HG03571 (cell line): ENCODE measurements at regions not wholly inside any gene's neighbourhood (a gene's known extent, or its start where the extent isn't known, plus 50 kb on each side); places are given as distances from the start of the nearest gene placed in this dataset.
"Not testable (repeated sequence)": the region's sequence is repeated elsewhere in the genome, so short reads cannot be mapped to it uniquely, and the experiment has no call there.

Experiments used
- ATAC-seq: cut with Tn5 transposase; IDR thresholded peaks from one replicate; pipeline ENCODE4 v1.9.1; 2021; ENCODE audit not compliant: unreplicated experiment

GRCh38 chr1:59194621-59195020, 102.3 kb upstream of the FGGY start:
- ATAC-seq, result no peak

- ATAC-seq, result no peak
Measured at GRCh38 chr1:59195151-59195550, 101.7 kb upstream of the FGGY start.

GRCh38 chr1:59198564-59198963, 98.3 kb upstream of the FGGY start:
- ATAC-seq, result no peak

- no peak for ATAC-seq
Measured at GRCh38 chr1:59199147-59199546, 97.7 kb upstream of the FGGY start.

- ATAC-seq, result no peak
Measured at GRCh38 chr1:59199719-59200376, 97.0 kb upstream of the FGGY start.

- no peak for ATAC-seq
Measured at GRCh38 chr1:59201341-59201740, 95.6 kb upstream of the FGGY start.

GRCh38 chr1:59202455-59202854, 94.4 kb upstream of the FGGY start:
- ATAC-seq, result no peak

GRCh38 chr1:59204001-59204400, 92.9 kb upstream of the FGGY start:
- no peak for ATAC-seq

GRCh38 chr1:59206616-59207015, 90.3 kb upstream of the FGGY start:
- not testable (repeated sequence) for ATAC-seq

- ATAC-seq, result not testable (repeated sequence)
Measured at GRCh38 chr1:59210430-59210829, 86.5 kb upstream of the FGGY start.

GRCh38 chr1:59212706-59213105, 84.2 kb upstream of the FGGY start:
- no peak for ATAC-seq

- ATAC-seq, result no peak
Measured at GRCh38 chr1:59214248-59215208, 82.4 kb upstream of the FGGY start.

GRCh38 chr1:59215766-59216291, 81.1 kb upstream of the FGGY start:
- ATAC-seq, result no peak

GRCh38 chr1:59217439-59217838, 79.5 kb upstream of the FGGY start:
- ATAC-seq, result not testable (repeated sequence)

GRCh38 chr1:59218521-59219236, 78.2 kb upstream of the FGGY start:
- ATAC-seq, result no peak

- no peak for ATAC-seq
Measured at GRCh38 chr1:59219916-59220315, 77.0 kb upstream of the FGGY start.

GRCh38 chr1:59220356-59220755, 76.5 kb upstream of the FGGY start:
- ATAC-seq, result no peak

GRCh38 chr1:59223198-59223597, 73.7 kb upstream of the FGGY start:
- no peak for ATAC-seq

- ATAC-seq, result no peak
Measured at GRCh38 chr1:59223989-59224634, 72.8 kb upstream of the FGGY start.

- ATAC-seq, result no peak
Measured at GRCh38 chr1:59225594-59226316, 71.1 kb upstream of the FGGY start.
